HG03095 (cell line): ENCODE measurements at regions not wholly inside any gene's neighbourhood (a gene's known extent, or its start where the extent isn't known, plus 50 kb on each side); places are given as distances from the start of the nearest gene placed in this dataset.
"Not testable (repeated sequence)": the region's sequence is repeated elsewhere in the genome, so short reads cannot be mapped to it uniquely, and the experiment has no call there.

Source experiments
- ATAC-seq: cut with Tn5 transposase; IDR thresholded peaks from one replicate; pipeline ENCODE4 v1.9.1; 2021; ENCODE audit warnings: moderate library complexity; ENCODE audit not compliant: unreplicated experiment

DNA sequence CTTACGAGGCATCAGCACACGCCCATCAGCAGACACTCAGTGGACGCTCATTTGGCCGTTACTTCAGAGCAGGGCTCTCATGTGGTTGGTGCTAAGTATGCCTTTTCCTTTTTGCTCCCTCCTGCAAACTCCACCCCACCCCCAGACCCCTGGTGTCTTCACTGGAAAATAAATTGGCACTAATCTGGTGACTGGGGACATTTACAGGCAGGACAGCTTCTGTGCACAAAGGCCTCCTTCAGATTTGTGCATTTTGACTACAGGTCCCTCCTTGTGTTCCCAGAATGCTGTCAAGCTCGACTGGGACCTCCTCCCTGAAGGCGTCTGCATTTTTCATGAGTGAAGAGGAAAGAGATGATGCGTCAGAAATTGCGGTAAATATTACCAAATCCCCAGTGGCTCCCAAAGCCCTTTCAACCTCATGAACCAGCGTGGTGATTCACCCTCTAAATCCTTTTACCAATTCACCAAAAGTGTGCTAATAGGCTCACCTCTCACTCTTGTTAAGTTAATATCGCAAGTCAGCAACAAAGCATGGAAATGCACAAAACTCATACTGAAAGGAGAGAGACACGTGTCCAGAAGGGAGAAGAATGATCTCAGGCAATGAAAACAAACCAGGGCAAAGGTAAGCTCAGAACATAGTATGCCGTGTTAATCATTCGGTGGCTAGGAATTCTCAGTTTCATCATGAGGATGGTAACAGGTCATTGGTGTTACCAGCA, 119.0 kb downstream of the NKX6-1 start:
- ATAC-seq = no peak

DNA sequence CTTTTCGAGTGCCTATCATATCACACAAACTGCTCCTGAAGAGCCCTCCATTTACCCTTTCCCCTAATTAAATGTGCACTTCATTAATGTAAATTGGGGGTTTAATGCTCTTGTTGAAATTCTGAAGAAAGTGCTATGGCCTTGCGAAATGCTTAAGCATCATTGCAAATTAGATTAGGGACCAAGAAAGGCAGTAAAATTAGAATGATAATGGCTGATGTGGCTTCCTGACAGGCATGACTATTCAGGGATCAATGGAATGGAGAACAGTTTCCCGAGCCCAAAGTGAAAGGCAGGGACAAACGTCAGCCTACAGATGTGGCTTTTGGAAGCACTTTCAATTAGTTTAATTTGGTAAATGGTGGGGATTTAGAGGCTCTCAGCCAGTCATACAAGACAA, 120.1 kb downstream of the NKX6-1 start:
- no peak for ATAC-seq

DNA sequence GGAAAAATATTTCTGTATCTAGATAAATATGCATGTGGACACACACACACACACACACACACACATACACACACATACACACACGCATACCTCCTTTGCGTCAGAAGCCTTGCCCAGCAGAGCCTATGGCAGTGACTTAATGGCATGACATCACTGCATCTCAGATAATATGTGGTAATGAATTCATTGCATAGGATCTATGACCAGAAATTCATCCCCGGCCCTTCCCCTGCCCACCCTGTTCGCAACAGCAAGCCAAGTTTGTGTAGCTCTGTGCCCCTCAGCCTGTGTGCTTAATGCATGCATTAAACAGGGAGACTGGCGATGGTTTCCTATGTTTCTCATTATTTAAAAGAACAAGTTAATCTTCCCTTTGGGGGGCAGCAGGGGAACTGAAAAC, 120.7 kb downstream of the NKX6-1 start:
- ATAC-seq = no peak

DNA sequence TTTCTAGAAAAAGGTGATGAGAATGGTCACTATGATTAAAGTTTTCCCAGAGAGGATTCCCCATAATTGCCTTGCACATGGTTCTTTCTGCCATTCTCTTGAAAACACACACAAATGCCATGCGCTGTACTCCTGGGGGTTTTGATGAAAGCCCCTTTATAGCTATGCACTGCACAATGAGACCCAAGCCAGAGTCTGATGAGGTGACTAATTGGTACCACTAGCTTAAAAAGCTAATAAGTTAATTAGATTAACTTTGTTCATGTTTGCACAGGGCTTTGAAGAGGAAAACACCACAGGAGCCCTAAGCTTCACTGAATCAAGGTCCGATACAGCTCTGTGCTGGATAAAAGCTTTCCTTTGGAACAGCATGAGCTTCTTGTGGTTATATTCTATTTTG, 132.2 kb downstream of the NKX6-1 start:
- ATAC-seq = no peak

DNA sequence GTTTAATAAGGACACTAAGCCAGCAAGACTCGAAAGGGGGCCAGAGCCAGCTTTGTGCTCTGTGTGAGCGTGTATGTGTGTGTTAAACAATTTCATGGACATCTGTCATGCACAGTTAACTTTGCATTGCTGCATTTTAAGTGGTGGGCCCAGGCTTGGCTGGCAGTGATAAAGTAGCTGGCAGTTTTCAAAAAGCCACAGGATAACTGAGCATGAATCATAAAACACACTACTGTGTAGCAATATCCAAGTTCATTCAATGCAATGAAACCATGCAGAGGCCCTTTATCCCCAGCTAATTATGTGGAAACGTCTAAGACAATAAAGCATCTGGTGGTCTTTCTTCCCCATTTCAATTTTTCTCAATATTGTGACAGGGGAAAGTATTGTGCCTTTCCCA, 132.9 kb downstream of the NKX6-1 start:
- ATAC-seq = no peak

DNA sequence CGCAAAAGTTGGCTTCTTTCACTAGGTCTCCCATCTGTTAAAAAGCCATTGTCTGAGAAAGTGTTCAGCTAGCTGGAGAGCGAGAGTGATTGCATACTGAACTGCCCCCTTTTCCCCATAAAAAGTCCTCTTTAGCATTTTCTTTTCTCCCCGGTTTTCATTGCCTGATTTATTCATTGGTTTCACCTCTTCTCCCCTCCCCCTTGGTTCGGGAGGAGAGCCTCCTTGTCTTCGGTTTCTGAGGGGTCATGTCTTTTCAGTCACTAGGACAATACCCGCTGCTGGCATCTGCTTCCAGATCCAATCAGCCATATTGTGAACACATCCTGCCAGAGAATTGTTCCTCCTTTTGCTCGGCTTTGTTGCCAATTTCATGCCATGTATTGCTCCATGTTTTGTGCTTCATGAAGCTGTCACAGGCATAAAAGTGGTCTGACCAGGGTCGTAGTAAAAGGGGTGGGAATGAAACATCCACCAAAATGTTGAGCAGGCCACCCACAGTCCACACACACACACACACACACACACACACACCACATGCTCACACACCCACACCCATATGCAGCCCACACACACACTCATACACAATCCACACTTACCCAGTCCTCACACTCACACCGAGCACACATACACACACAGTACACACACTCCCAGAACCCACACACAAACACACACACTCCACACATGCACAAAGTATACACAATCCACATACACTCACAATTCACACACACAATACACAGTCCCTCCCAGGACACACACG, 136.0 kb downstream of the NKX6-1 start:
- ATAC-seq = no peak

DNA sequence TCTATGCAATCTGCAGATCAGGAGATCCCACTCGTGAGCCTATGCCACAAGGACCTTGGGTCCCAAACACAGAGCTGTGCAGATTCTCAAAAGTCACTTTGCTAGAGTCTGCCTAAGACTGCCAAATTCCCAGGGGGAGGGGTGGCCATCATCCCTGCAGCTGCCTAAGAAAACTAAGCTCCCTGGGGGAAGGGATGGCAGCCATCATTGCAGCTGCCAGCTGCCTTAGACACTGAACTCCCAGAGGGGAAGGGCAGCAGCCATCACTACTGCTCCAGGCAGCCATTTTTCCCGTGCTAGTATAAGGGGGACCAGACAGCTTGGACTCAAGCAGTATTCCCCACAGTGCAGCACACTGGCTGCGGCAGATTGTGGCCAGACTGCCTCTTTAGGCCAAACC, 156.9 kb downstream of the NKX6-1 start:
- no peak for ATAC-seq

DNA sequence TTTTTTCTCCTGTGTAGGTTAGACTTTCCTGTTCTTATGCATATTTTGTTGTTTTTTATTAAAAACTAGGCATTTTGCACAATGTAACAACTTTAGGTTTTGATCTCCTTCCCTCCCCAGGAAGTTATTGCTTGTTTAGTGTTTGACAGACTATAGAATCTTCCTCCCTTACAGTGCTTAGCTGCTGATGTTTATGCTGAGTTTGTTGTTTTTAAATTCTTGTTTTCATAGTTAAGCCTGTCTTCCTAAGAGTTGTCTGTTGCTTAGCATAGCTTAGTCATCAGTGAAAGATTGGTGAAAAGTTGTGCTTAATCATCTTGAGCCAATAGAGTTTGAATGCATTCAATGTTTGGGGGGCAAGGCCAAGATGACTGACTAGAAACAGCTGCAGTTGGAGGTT, 157.5 kb downstream of the NKX6-1 start:
- no peak for ATAC-seq

DNA sequence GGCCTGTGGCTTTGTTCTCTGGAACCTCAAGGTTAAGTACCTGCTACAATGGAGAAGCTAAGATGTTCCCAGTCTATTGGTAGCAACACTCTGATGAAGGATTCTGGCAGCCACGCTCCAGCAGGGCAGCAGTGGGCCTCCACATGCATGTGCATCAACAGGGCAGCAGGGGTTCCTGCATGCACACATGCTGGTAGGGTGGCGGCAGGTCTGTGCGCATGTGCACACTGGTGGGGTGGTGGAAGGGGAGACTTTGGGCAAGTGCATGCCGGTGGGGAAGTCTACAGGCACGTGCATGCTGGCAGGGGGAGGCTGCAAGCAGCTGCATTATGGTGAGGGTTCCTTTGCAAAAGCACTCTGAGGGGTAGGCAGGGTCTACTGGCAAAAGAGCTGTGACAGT, 160.7 kb downstream of the NKX6-1 start:
- ATAC-seq = no peak

DNA sequence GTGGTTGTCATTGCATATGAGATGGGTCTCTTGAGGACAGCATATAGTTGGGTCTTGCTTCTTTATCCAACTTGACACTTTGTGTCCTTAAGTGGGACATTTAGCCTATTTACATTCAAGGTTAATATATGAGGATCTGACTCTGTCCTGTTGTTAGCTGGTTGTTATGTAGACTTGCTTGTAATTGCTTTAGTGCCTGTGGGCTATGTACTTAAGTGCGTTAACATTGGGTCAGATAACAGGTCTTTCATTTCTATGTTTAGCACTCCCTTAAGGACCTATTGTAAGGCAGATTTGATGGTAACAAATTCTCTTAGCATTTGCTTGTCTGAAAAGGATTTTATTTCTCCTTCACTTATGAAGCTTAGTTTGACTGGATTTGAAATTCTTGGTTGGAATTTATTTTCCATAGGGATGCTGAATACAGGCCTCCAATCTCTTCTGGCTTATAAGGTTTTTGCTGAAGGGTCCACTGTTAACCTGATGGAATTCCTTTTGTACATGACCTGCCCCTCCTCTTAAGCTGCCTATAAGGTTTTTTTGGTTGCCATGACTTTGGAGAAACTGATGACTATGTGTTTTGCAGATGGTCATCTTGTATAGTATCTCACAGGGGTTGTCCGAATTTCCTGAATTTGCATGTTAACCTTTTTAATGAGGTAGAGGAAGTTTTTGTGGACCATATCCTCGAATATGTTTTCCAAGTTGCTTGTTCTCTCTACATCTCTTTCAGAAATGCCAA, 162.0 kb downstream of the NKX6-1 start:
- no peak for ATAC-seq

DNA sequence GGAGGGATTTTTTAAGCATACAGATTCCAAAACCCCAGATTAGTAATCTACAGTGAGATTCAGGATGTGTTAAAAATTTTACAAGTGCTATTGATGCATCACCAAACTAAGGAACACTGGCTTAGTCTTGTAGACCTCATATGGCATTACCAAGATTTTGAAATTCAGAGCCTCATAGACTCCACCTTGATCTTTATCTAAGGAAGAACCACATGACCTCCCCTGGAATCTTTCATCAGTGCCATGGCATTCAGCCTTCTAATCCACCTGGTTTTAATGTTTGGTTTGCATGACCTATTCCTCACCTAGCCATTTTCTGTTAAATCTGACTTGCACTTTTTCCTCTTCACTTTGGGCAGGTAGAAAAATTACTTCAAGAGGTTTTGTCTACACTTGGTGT, 171.6 kb downstream of the NKX6-1 start:
- ATAC-seq = no peak

DNA sequence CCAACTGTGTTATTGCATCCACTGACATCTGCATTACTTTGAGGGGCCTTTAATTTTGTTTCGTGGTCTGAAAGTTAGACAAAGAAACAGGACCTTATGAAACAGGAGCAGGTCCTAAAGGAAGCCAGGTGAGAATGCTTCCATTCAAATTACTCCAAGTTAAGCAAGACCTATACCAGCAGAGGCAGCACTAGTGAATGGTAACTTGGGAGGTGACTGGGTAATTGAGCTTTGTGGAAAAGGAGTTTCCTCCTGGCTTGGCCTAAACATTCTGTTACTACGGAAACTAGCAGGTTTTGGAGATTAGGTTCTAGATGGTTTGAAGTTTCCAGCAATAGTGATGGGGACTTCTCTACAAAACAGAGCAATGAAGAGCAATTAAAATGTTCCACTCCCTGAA, 173.5 kb downstream of the NKX6-1 start:
- no peak for ATAC-seq

DNA sequence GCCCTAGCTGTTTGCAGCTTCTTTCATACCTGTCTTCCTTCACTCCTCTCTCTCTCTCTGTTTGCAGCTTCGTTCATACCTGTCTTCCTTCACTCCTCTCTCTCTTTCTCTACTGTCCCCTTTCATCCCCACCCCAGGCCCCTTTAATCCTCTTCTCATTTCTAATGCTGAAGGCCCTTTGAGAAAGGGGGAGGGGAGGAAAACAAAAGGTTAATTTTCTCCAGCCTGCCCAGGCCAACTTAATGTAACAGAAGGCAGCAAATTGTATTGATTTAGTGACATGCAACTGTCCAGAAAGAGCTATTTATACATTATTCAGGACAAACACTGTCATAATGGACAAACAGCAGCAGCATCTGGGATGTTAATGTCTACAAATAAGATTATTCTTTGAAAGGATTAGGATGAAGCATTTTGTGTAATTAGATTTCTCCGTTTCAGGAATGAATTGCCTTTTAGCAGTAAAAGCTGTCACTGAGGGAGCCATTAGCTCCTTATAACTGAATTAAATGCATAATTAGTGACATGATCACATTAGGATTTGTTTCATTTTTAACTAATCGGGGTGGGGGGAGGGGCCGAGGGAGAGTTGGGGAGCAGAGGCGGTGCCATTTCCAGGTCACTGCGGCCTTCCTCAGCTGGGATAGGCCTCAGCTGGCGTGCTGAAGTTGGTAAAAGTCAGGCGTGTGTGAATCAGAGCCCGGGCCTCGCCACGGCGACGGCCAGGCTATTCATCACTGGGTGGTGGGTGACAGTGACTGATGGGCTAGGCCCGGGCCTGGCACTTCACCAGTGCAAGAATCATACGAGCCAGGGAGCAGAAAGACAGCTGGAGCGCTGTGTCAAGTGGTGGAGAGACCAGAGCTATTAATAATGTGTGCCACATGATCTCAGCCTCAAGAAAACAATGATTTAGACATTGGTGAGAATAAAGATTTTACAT, 174.5 kb downstream of the NKX6-1 start:
- ATAC-seq = no peak

DNA sequence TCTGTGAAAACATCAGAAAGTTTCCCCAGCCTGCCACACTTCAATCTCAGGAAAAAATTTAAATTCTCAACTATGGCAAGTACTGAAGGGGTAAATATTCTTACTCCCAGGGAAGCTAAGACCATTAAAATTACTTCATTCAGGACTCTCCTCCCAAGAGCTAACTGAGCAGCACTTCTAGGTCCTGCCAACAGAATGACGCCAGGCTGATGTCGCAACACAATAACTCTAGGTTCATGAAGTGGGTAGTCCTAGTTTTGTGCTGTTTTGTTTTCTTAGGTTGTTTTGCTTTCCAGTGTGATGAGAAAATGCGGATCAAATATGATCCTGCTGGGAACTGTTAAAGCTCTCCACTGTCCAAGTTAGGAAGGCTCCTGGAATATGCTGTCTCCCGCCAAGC, 180.0 kb downstream of the NKX6-1 start:
- ATAC-seq = no peak

DNA sequence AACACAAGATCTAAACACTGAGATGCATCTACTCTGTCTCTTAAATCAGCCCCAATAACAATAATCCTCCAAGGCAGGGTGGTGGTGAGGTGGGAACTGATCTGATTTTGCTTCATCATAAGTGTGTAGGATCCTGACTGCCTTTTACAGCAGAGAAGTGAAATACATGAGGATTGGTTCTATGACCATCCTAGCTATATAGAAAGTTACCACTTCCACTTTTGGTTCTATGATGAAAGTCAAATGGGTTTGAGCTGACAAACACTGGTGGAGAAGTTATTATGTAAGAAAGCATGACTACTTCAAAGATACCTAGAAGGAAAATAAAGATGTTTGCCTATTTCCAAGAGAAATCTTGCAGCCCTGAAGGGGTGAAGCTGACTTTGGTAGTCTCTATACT, 181.6 kb downstream of the NKX6-1 start:
- no peak for ATAC-seq

DNA sequence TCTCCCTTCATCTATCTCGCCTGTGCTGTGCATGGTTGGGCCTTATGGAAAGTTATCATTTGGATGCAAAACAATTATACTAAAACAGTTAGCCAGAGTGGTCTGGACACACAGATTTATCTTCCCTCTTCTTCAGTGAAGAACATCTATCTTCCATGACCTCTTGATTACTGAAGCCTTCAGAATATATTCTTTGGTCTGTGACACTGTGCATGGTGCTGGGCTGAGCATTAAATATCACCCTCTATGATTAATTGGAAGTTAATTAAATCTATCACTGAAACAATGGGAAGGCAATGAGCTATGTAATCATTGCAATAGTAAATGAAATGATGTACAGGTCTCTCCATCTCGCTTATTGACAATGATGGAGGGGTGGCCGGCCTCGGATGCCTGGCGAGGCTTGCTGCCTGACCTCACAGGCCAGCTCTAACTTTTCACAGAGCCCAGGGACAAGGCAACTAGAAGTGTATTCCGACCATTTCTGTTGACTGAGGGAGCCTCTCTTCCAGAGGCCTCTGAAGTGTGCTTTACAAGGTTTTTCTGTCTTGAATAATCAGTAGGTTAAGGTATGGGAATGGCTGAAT, 186.6 kb downstream of the NKX6-1 start:
- ATAC-seq = no peak

DNA sequence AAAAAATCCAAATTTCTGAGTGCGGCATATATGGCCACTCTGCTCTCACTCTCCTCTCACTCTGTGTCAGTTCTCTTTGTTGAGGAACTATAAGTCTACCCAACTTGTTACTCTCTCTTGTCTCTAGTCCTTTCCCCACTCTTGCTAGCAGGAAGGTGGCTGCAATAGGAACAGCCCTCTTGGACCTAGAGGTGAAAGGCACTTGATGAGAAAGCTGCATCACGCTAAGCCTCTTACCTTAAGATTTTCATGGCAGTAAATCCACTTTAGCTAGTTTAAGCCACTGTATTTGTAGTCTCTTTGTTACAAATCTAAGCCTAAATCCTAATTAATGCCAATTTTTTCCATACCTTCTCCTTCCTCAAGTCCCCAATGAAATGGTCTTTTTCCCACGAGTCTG, 189.9 kb downstream of the NKX6-1 start:
- no peak for ATAC-seq

DNA sequence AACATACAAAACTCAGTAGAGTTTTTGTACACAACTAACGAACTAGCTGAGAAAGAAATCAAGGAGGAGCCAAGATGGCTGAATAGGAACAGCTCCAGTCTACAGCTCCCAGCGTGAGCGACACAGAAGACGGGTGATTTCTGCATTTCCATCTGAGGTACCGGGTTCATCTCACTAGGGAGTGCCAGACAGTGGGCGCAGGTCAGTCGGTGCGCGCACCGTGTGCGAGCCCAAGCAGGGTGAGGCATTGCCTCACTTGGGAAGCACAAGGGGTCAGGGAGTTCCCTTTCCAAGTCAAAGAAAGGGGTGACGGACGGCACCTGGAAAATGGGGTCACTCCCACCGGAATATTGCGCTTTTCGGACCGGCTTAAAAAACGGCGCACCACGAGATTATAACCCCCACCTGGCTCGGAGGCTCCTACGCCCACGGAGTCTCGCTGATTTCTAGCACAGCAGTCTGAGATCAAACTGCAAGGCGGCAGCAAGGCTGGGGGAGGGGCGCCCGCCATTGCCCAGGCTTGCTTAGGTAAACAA, 200.3 kb downstream of the NKX6-1 start:
- not testable (repeated sequence) for ATAC-seq

DNA sequence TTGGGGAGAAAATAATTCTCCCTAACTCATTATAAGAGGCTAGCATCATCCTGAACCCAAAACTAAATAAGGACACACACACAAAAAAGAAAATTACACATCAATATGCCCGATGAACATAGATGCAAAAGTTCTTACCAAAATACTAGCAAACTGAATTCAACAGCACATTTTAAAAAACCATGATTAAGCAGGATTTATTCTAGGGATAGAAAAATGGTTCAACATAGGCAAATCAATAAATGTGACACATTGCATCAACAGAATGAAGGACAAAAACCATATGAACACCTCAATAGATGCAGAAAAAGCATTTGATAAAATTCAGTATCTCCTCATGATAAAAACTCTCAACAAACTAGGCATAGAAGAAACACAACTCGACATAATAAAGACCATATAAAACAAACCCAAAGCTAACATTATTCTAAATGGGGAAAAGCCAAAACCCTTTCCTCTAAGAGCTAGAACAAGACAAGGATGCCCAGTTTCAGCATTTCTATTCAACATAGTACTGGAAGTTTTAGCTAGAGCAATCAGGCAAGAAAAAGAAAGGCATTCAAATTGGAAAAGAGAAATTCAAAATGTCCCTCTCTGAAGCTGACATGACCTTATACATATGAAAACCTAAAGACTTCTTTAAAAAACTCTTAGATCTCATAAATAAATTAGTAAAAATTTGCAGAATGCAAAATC, 200.9 kb downstream of the NKX6-1 start:
- no peak for ATAC-seq

DNA sequence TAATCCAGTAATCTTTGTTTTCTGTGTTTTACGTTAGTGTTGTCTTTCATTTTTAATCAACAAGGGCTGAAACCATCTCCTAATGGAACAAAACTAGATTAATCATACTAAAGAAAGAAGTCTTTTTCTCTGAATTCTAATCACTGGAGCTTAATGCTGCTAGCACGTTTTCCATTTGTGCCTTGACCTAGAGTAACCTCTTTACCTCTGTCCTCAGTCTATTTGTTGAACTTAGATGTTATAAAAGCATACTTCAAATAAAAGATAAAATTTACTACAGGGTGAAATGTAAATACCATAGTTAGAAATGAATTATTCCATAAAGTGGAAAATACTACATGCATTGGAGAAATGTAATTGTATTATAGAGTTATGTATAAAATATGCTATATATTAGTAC, 207.1 kb downstream of the NKX6-1 start:
- no peak for ATAC-seq
